ENCODE measurements at regions not wholly inside any gene's neighbourhood (a gene's known extent, or its start where the extent isn't known, plus 50 kb on each side); places are given as distances from the start of the nearest gene placed in this dataset.

DNA sequence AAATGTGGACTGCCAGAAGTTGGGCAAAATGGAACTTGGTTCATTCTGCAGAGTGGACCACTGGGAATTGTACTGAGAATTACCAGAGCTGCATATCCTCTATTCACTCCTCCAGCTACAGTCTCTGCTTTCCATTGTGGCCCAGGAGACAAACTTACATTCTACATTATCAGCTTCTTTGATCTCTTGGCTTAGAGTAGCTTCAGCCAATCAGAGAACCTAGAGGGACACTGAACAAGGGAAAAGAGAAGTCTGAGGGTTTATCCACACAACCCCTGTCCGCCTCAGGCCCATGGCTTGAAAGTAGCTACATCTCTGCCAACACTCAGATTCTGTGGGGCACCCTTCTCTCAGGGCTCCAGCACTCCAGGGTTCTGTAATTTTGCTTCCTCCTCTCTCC, 251.1 kb downstream of the TRIB2 start:
- TF ChIP-seq, protein P1, sequence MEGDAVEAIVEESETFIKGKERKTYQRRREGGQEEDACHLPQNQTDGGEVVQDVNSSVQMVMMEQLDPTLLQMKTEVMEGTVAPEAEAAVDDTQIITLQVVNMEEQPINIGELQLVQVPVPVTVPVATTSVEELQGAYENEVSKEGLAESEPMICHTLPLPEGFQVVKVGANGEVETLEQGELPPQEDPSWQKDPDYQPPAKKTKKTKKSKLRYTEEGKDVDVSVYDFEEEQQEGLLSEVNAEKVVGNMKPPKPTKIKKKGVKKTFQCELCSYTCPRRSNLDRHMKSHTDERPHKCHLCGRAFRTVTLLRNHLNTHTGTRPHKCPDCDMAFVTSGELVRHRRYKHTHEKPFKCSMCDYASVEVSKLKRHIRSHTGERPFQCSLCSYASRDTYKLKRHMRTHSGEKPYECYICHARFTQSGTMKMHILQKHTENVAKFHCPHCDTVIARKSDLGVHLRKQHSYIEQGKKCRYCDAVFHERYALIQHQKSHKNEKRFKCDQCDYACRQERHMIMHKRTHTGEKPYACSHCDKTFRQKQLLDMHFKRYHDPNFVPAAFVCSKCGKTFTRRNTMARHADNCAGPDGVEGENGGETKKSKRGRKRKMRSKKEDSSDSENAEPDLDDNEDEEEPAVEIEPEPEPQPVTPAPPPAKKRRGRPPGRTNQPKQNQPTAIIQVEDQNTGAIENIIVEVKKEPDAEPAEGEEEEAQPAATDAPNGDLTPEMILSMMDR (conservative IDR thresholded peaks at IDR 0.05), result no peak
- H2AFZ ChIP-seq (ENCODE audit: low read length), result no peak overlapping the region
- Mint-ChIP-seq H3K27ac (no peak overlapping the region), H3K27me3 (ENCODE audit: low read depth) (no peaks in the 10 kb centered on the region), H3K4me3 (no peak overlapping the region), H3K9me3 (peaks cover 4 to 5% of the 10 kb centered on the region in 2 experiments; a peak in 4 of 5 replicates), H3K36me3 (ENCODE audit: insufficient read depth in 1 of 3, low read depth in 3 of 3) (peaks cover 2 to 5% (median 4%) of the 10 kb centered on the region in 3 experiments; a peak in 3 of 7 replicates), H3K4me1 (no peaks in the 10 kb centered on the region; a peak in 1 of 4 replicates)
- H3K9me3 ChIP-seq (ENCODE audit: control insufficient read depth, low read depth, low read length), result no peaks in the 10 kb centered on the region
- no peak overlapping the region for H3K14ac ChIP-seq (ENCODE audit: insufficient read depth, low read length)
- no peak overlapping the region for H2BK5ac ChIP-seq (ENCODE audit: insufficient read length, low read length)
- H3K18ac ChIP-seq (ENCODE audit: insufficient read length, low read depth, low read length), result no peak overlapping the region
- H2BK12ac ChIP-seq (ENCODE audit: insufficient read length, low read depth, low read length), result no peak overlapping the region
- no peak overlapping the region for H3K56ac ChIP-seq (ENCODE audit: insufficient read length, low read depth, low read length)
- H3K79me1 ChIP-seq (ENCODE audit: insufficient read depth, low read depth, low read length, poor library complexity, severe bottlenecking), result no peaks in the 10 kb centered on the region
- no peaks in the 10 kb centered on the region for H4K20me1 ChIP-seq (ENCODE audit: control insufficient read depth, insufficient read depth, insufficient read length)
- H2AK5ac ChIP-seq (ENCODE audit: insufficient read length, low read length), result no peak overlapping the region
- H3K27me3 ChIP-seq (ENCODE audit: insufficient read depth, low read length), result no peaks in the 10 kb centered on the region
- no peak overlapping the region for H3T11ph ChIP-seq (ENCODE audit: low read length)
- no peaks in the 10 kb centered on the region for H3K23me2 ChIP-seq (ENCODE audit: insufficient read length, low read depth, low read length, poor library complexity, severe bottlenecking)
- H3K27ac ChIP-seq (ENCODE audit: insufficient read length, low read depth, low read length), result no peak overlapping the region
- no peak overlapping the region for H4K5ac ChIP-seq (ENCODE audit: insufficient read length, low read depth, low read length)
- H3K23ac ChIP-seq (ENCODE audit: insufficient read length, low read depth, low read length), result no peak overlapping the region
- no peak overlapping the region for H2BK15ac ChIP-seq (ENCODE audit: low read depth, low read length)
- H3K4me1 ChIP-seq (ENCODE audit: insufficient read depth, low read length), result no peaks in the 10 kb centered on the region
- no peak overlapping the region for H4K91ac ChIP-seq (ENCODE audit: insufficient read length, low read depth, low read length)
- H3K9ac ChIP-seq (ENCODE audit: extremely low read depth, insufficient read length, low read length), result no peak overlapping the region
- H2BK120ac ChIP-seq (ENCODE audit: low read depth, low read length, poor library complexity, severe bottlenecking), result no peak overlapping the region
- DNase-seq, result no peak
- H3K4ac ChIP-seq (ENCODE audit: low read depth, low read length), result no peak overlapping the region
- no peak overlapping the region for H2BK20ac ChIP-seq (ENCODE audit: low read depth, low read length, poor library complexity, severe bottlenecking)
- H3K79me2 ChIP-seq (ENCODE audit: insufficient read depth, low read length), result no peaks in the 10 kb centered on the region
- no peak overlapping the region for H4K8ac ChIP-seq (replicated peaks; ENCODE audit: insufficient read length, low read depth, low read length)
- WGBS (ENCODE audit: extremely low coverage, insufficient read length, low lambda C conversion rate), result no CpG with 5 or more reads among the region's 1 CpG
- no peak overlapping the region for H3K4me2 ChIP-seq (ENCODE audit: insufficient read depth, insufficient read length, low read length)
